Esophagus muscularis mucosa (tissue), 4 donors: ENCODE measurements at regions not wholly inside any gene's neighbourhood (a gene's known extent, or its start where the extent isn't known, plus 50 kb on each side); places are given as distances from the start of the nearest gene placed in this dataset.

Experiments used
- DNase-seq: peaks from one replicate; pipeline ENCODE4 v3.0.0-alpha.2; 2017; ENCODE audit errors: extremely low spot score
- H3K27ac ChIP-seq, 4 donors: fragments of 200-600 bp; sonication (generic); replicated peaks in 1 of 4; 1 replicate in 3 of 4; 2 replicates in 1 of 4; pipeline ENCODE4 v1.5.1; 2016 to 2019; ENCODE audit warnings: mild to moderate bottlenecking in 1 of 4
- H3K27me3 ChIP-seq, 4 donors: fragments of 200-600 bp; sonication (generic); one replicate each; pipeline versions ENCODE4 v1.5.1 to v1.6.0; 2016 to 2019
- H3K36me3 ChIP-seq, 4 donors: fragments of 200-600 bp; sonication (generic); one replicate each; pipeline ENCODE4 v1.5.1; 2016 to 2019
- H3K4me1 ChIP-seq, 4 donors: fragments of 200-600 bp; sonication (generic); one replicate each; pipeline ENCODE4 v1.5.1; 2016 to 2019
- H3K4me3 ChIP-seq, 4 donors: fragments of 200-600 bp; sonication (generic); 1 replicate in 2 of 4; 2 replicates in 2 of 4; pipeline ENCODE4 v1.5.1; 2016 to 2019; ENCODE audit warnings: mild to moderate bottlenecking in 4 of 4, moderate library complexity in 1 of 4
- H3K9me3 ChIP-seq, 4 donors: fragments of 200-600 bp; sonication (generic); 1 replicate in 3 of 4; 2 replicates in 1 of 4; pipeline ENCODE4 v1.5.1; 2016 to 2019
- CTCF ChIP-seq, 3 experiments: fragments of 200-600 bp in 2 of 3; fragments of 450-650 bp in 1 of 3; sonication (generic) in 2 of 3; IDR thresholded peaks; one replicate each; pipeline ENCODE4 v1.5.1; 2017 to 2019; ENCODE audit warnings: antibody characterized with exemption in 3 of 3, mild to moderate bottlenecking in 2 of 3, moderate library complexity in 1 of 3
- EP300 ChIP-seq: sonication (generic); formaldehyde crosslinking; IDR thresholded peaks from one replicate; pipeline ENCODE4 v1.6.1; 2017; ENCODE audit warnings: antibody characterized with exemption
- POLR2A ChIP-seq: fragments of 450-650 bp; IDR thresholded peaks from one replicate; pipeline ENCODE4 v1.6.1; 2017; ENCODE audit warnings: antibody characterized with exemption, moderate library complexity, mild to moderate bottlenecking, low read depth
- POLR2AphosphoS5 ChIP-seq, 2 donors: sonication (generic); formaldehyde crosslinking; IDR thresholded peaks; one replicate each; pipeline ENCODE4 v1.6.1; 2017; ENCODE audit warnings: antibody characterized with exemption in 2 of 2
- WGBS: methylation state at CpG from one replicate; pipeline ENCODE4 v1.1.5; 2018; 5-methylcytosine and 5-hydroxymethylcytosine counted together
- intact Hi-C: fragments of 100-400 bp; cut with DNase I; formaldehyde crosslinking; loops from one replicate; pipeline ENCODE4 v1.15.1; 2023

- Histone ChIP-seq H3K27me3 (no peaks in the 10 kb centered on the region), H3K4me3 (no peak overlapping the region), H3K9me3 (no peaks in the 10 kb centered on the region), H3K27ac (no peak overlapping the region), H3K36me3 (no peaks in the 10 kb centered on the region), H3K4me1 (peaks cover 0 to 4% (median 3%) of the 10 kb centered on the region in 4 donors)
- intact Hi-C loops = no loop called here
- TF ChIP-seq CTCF (IDR thresholded peaks at IDR 0.05) = no peak
- TF ChIP-seq EP300 = no peak
- TF ChIP-seq POLR2A = no peak
- TF ChIP-seq POLR2AphosphoS5 (IDR thresholded peaks at IDR 0.05) = no peak
- DNase-seq = no peak
- WGBS = 55% methylated on average over 3 of the region's 3 CpGs
These were observed 230.8 kb upstream of the CHRM3 start for GRCh38 chr1:239155466-239156091.

- no peaks in the 10 kb centered on the region for H3K36me3 ChIP-seq
- TF ChIP-seq CTCF (IDR thresholded peaks at IDR 0.05) = no peak
- no peak for TF ChIP-seq POLR2AphosphoS5 (IDR thresholded peaks at IDR 0.05)
- no peak for TF ChIP-seq EP300
- TF ChIP-seq POLR2A = no peak
- intact Hi-C loops = no loop called here
These were observed 234.4 kb upstream of the CHRM3 start for GRCh38 chr1:239151937-239152336.

GRCh38 chr1:239140968-239141367 is 245.4 kb upstream of the CHRM3 start:
- 92% methylated on average over 4 of the region's 4 CpGs for WGBS
- H3K4me1 ChIP-seq = no peaks in the 10 kb centered on the region
- DNase-seq = no peak
- no peaks in the 10 kb centered on the region for H3K9me3 ChIP-seq
- no peak overlapping the region for H3K4me3 ChIP-seq
- H3K27me3 ChIP-seq = no peaks in the 10 kb centered on the region
- no peak for TF ChIP-seq EP300
- no peak for TF ChIP-seq CTCF (IDR thresholded peaks at IDR 0.05)
- no peak for TF ChIP-seq POLR2A
- no peak for TF ChIP-seq POLR2AphosphoS5 (IDR thresholded peaks at IDR 0.05)
- intact Hi-C loops = no loop called here
- H3K36me3 ChIP-seq = no peaks in the 10 kb centered on the region
- H3K27ac ChIP-seq = no peak overlapping the region

More at GRCh38 chr1:239151937-239152336, 234.4 kb upstream of the CHRM3 start:
- no peaks in the 10 kb centered on the region for H3K27me3 ChIP-seq
- H3K27ac ChIP-seq = no peak overlapping the region
- 59% methylated on average over 2 of the region's 2 CpGs for WGBS
- H3K4me3 ChIP-seq = no peak overlapping the region
- peaks cover 0 to 18% (median 8%) of the 10 kb centered on the region in 4 donors for H3K4me1 ChIP-seq
- H3K9me3 ChIP-seq = no peaks in the 10 kb centered on the region
- DNase-seq = no peak

GRCh38 chr1:239139801-239140200 is 246.6 kb upstream of the CHRM3 start:
- no peak for DNase-seq
- H3K4me1 ChIP-seq = no peaks in the 10 kb centered on the region
- no peaks in the 10 kb centered on the region for H3K27me3 ChIP-seq
- WGBS = 83% methylated on average over 5 of the region's 5 CpGs
- H3K4me3 ChIP-seq = no peak overlapping the region
- intact Hi-C loops = no loop called here
- no peak for TF ChIP-seq CTCF (IDR thresholded peaks at IDR 0.05)
- no peak for TF ChIP-seq EP300
- TF ChIP-seq POLR2AphosphoS5 (IDR thresholded peaks at IDR 0.05) = no peak
- no peak for TF ChIP-seq POLR2A
- no peak overlapping the region for H3K27ac ChIP-seq
- no peaks in the 10 kb centered on the region for H3K36me3 ChIP-seq
- H3K9me3 ChIP-seq = no peaks in the 10 kb centered on the region

- H3K4me1 ChIP-seq = no peaks in the 10 kb centered on the region
These were observed 257.8 kb upstream of the CHRM3 start for GRCh38 chr1:239128541-239128940.

More at GRCh38 chr1:239128541-239128940, 257.8 kb upstream of the CHRM3 start:
- Histone ChIP-seq H3K36me3 (no peaks in the 10 kb centered on the region), H3K27me3 (no peaks in the 10 kb centered on the region), H3K9me3 (no peaks in the 10 kb centered on the region), H3K27ac (no peak overlapping the region), H3K4me3 (no peak overlapping the region)
- WGBS = 67% methylated on average over 3 of the region's 3 CpGs
- intact Hi-C loops = no loop called here
- no peak for DNase-seq
- no peak for TF ChIP-seq EP300
- no peak for TF ChIP-seq POLR2AphosphoS5 (IDR thresholded peaks at IDR 0.05)
- no peak for TF ChIP-seq POLR2A
- TF ChIP-seq CTCF (IDR thresholded peaks at IDR 0.05) = no peak
